SK-N-SH (cell line): ENCODE measurements at regions not wholly inside any gene's neighbourhood (a gene's known extent, or its start where the extent isn't known, plus 50 kb on each side); places are given as distances from the start of the nearest gene placed in this dataset.

Experiments used
- CTCF ChIA-PET: fragments of 300-600, 350-600 bp; formaldehyde crosslinking; extraction: SDS; loops from one replicate; lab custom pipeline; 2021; lab: Yijun Ruan, JAX
- POLR2A ChIA-PET: fragments of 350-600 bp; sonication (Branson Sonifier 250); formaldehyde crosslinking; extraction: SDS; loops from one replicate; lab custom pipeline; 2020; ENCODE audit warnings: antibody characterized with exemption, inconsistent platforms; lab: Yijun Ruan, JAX
- DNase-seq: peaks from one replicate; pipeline ENCODE4 v3.0.0; 2012
- H2AFZ ChIP-seq: fragments of 200-600 bp; sonication (generic); 2 replicates; pipeline ENCODE4 v1.8.1; 2016; ENCODE audit warnings: antibody characterized with exemption, mild to moderate bottlenecking, low read depth
- H3F3A ChIP-seq: fragments of 200-600 bp; sonication (generic); replicated peaks from 2 replicates; pipeline ENCODE3; 2016; ENCODE audit warnings: antibody characterized with exemption, mild to moderate bottlenecking; ENCODE audit not compliant: insufficient read depth
- H3K27ac ChIP-seq, 2 experiments: fragments of 200-500 bp in 1 of 2; fragments of 200-600 bp in 1 of 2; sonication (Bioruptor generic) in 1 of 2; sonication (generic), shearing (Covaris generic) in 1 of 2; 2 replicates each; pipeline versions ENCODE4 v1.5.1 to v1.6.1; 2014 to 2016; ENCODE audit warnings: low read depth in 2 of 2, inconsistent platforms in 1 of 2, low read length in 1 of 2, mild to moderate bottlenecking in 1 of 2, mixed read lengths in 1 of 2
- H3K27me3 ChIP-seq: fragments of 200-600 bp; sonication (generic), shearing (Covaris generic); 2 replicates; pipeline ENCODE4 v1.6.1; 2016; ENCODE audit warnings: mixed run types; ENCODE audit not compliant: insufficient read depth
- H3K36me3 ChIP-seq, 2 experiments: fragments of 200-500 bp in 1 of 2; fragments of 200-600 bp in 1 of 2; sonication (Bioruptor generic) in 1 of 2; sonication (generic) in 1 of 2; replicated peaks in 1 of 2; 2 replicates each; pipeline versions ENCODE3 to v1.5.1; 2014 to 2016; ENCODE audit warnings: low read length in 1 of 2, mild to moderate bottlenecking in 1 of 2; ENCODE audit not compliant: insufficient read depth in 2 of 2, control insufficient read depth in 1 of 2
- H3K4me1 ChIP-seq, 2 experiments: fragments of 200-500 bp in 1 of 2; fragments of 200-600 bp in 1 of 2; sonication (Bioruptor generic) in 1 of 2; sonication (generic), shearing (Covaris generic) in 1 of 2; 2 replicates each; pipeline versions ENCODE4 v1.5.1 to v1.6.1; 2014 to 2016; ENCODE audit warnings: low read depth in 1 of 2, low read length in 1 of 2, mixed run types in 1 of 2; ENCODE audit not compliant: insufficient read depth in 2 of 2, control insufficient read depth in 1 of 2
- H3K4me2 ChIP-seq: fragments of 200-600 bp; sonication (generic), shearing (Covaris generic); 2 replicates; pipeline ENCODE4 v1.6.1; 2017; ENCODE audit warnings: mixed run types
- H3K4me3 ChIP-seq, 2 experiments: fragments of 200-500 bp in 1 of 2; fragments of 200-600 bp in 1 of 2; sonication (Bioruptor generic) in 1 of 2; sonication (generic), shearing (Covaris generic) in 1 of 2; 2 replicates each; pipeline versions ENCODE4 v1.5.1 to v1.8.1; 2014 to 2016; ENCODE audit warnings: low read depth in 2 of 2, inconsistent platforms in 1 of 2, low read length in 1 of 2, mild to moderate bottlenecking in 1 of 2, mixed read lengths in 1 of 2, moderate library complexity in 1 of 2
- H3K79me2 ChIP-seq: fragments of 200-600 bp; sonication (generic); 2 replicates; pipeline ENCODE4 v1.8.1; 2017; ENCODE audit warnings: mild to moderate bottlenecking; ENCODE audit not compliant: insufficient read depth
- H3K9ac ChIP-seq: fragments of 200-600 bp; sonication (generic); 2 replicates; pipeline ENCODE4 v1.6.1; 2017; ENCODE audit warnings: mixed run types
- H3K9me2 ChIP-seq: fragments of 200-600 bp; sonication (generic); 2 replicates; pipeline ENCODE4 v1.6.1; 2017; ENCODE audit warnings: mixed run types
- H3K9me3 ChIP-seq: fragments of 200-600 bp; sonication (generic); 2 replicates; pipeline ENCODE4 v1.6.1; 2017; ENCODE audit warnings: mixed run types, mild to moderate bottlenecking, moderate library complexity
- H4K20me1 ChIP-seq: fragments of 200-600 bp; sonication (generic); 2 replicates; pipeline ENCODE4 v1.6.1; 2017; ENCODE audit warnings: mild to moderate bottlenecking, mixed run types; ENCODE audit not compliant: insufficient read depth
- CHD2 ChIP-seq: fragments of 150-350 bp; IDR thresholded peaks from 2 replicates; pipeline ENCODE4 v1.6.1; 2018; ENCODE audit warnings: low read length; ENCODE audit not compliant: partially characterized antibody
- FOXJ3 ChIP-seq: sonication (generic); formaldehyde crosslinking; IDR thresholded peaks from 2 replicates; pipeline ENCODE4 v1.5.1; 2020; ENCODE audit warnings: mild to moderate bottlenecking, missing genetic modification reagents
- FOXM1 ChIP-seq: IDR thresholded peaks from 2 replicates; pipeline ENCODE4 v1.4.0; 2012; ENCODE audit warnings: low read depth, mild to moderate bottlenecking
- GABPA ChIP-seq: IDR thresholded peaks from 2 replicates; pipeline ENCODE4 v1.4.0; 2012; ENCODE audit warnings: low read depth, mild to moderate bottlenecking
- IRF3 ChIP-seq: fragments of 150-350 bp; IDR thresholded peaks from 2 replicates; pipeline ENCODE4 v1.6.1; 2016; ENCODE audit warnings: mild to moderate bottlenecking, low read depth, low read length
- JUND ChIP-seq: IDR thresholded peaks from 2 replicates; pipeline ENCODE4 v1.4.0; 2012
- MAX ChIP-seq: IDR thresholded peaks from 2 replicates; pipeline ENCODE4 v1.4.0; 2012; ENCODE audit warnings: low read depth
- MEF2A ChIP-seq: IDR thresholded peaks from 2 replicates; pipeline ENCODE4 v1.4.0; 2012; ENCODE audit warnings: low read depth, borderline replicate concordance
- NFIC ChIP-seq: IDR thresholded peaks from 2 replicates; pipeline ENCODE4 v1.4.0; 2012; ENCODE audit warnings: borderline replicate concordance
- RAD21 ChIP-seq: IDR thresholded peaks from 2 replicates; pipeline ENCODE4 v1.6.1; 2012; ENCODE audit warnings: mild to moderate bottlenecking, low read length
- RCOR1 ChIP-seq: fragments of 150-350 bp; IDR thresholded peaks from 2 replicates; pipeline ENCODE4 v1.6.1; 2017; ENCODE audit warnings: antibody characterized with exemption, low read length
- REST ChIP-seq: IDR thresholded peaks from 2 replicates; pipeline ENCODE4 v1.6.1; 2012; ENCODE audit warnings: mild to moderate bottlenecking, low read depth, low read length, moderate library complexity
- RFX5 ChIP-seq: IDR thresholded peaks from 2 replicates; pipeline ENCODE4 v1.6.1; 2012; ENCODE audit warnings: mild to moderate bottlenecking, improper control_type of control experiment, low read length
- SIN3A ChIP-seq: IDR thresholded peaks from 2 replicates; pipeline ENCODE4 v1.6.1; 2012; ENCODE audit warnings: low read depth, mild to moderate bottlenecking, low read length, moderate library complexity, borderline replicate concordance
- SMC3 ChIP-seq: IDR thresholded peaks from 2 replicates; pipeline ENCODE4 v1.6.1; 2012; ENCODE audit warnings: low read depth, low read length, improper control_type of control experiment
- TAF1 ChIP-seq: IDR thresholded peaks from 2 replicates; pipeline ENCODE4 v1.6.1; 2012; ENCODE audit warnings: low read depth, mild to moderate bottlenecking, low read length, moderate library complexity, borderline replicate concordance
- TEAD4 ChIP-seq: IDR thresholded peaks from 2 replicates; pipeline ENCODE4 v1.4.0; 2012; ENCODE audit warnings: mild to moderate bottlenecking, borderline replicate concordance; ENCODE audit not compliant: insufficient read depth
- USF1 ChIP-seq: IDR thresholded peaks from 2 replicates; pipeline ENCODE4 v1.4.0; 2012; ENCODE audit warnings: low read depth, borderline replicate concordance
- USF2 ChIP-seq: fragments of 150-350 bp; IDR thresholded peaks from 2 replicates; pipeline ENCODE4 v1.6.1; 2017; ENCODE audit warnings: antibody characterized with exemption, low read length, low read depth, borderline replicate concordance
- YY1 ChIP-seq: IDR thresholded peaks from 2 replicates; pipeline ENCODE4 v1.4.0; 2012; ENCODE audit warnings: low read depth, mild to moderate bottlenecking
- WGBS: methylation state at CpG from one replicate; pipeline ENCODE4 v1.1.6; 2017; ENCODE audit warnings: low lambda C conversion rate; 5-methylcytosine and 5-hydroxymethylcytosine counted together

- Histone ChIP-seq H3F3A (no peaks in the 10 kb centered on the region), H3K27me3 (no peaks in the 10 kb centered on the region), H3K27ac (no peak overlapping the region), H3K4me2 (no peak overlapping the region), H3K79me2 (no peaks in the 10 kb centered on the region), H3K9me3 (no peaks in the 10 kb centered on the region), H3K36me3 (no peaks in the 10 kb centered on the region), H3K9me2 (no peaks in the 10 kb centered on the region), H2AFZ (no peak overlapping the region), H3K4me3 (no peak overlapping the region), H3K4me1 (no peaks in the 10 kb centered on the region), H4K20me1 (no peaks in the 10 kb centered on the region), H3K9ac (no peak overlapping the region)
- TF ChIP-seq TEAD4 (no peak), RCOR1 (no peak), MAX (no peak), SIN3A (no peak), YY1 (no peak), FOXM1 (no peak), GABPA (no peak), TAF1 (no peak), USF1 (no peak), FOXJ3 (no peak), CHD2 (no peak), REST (no peak), NFIC (no peak), JUND (no peak), USF2 (no peak), IRF3 (no peak), RFX5 (no peak), MEF2A (no peak), SMC3 (no peak), RAD21 (no peak)
- 21% methylated on average over 1 of the region's 1 CpG for WGBS
- no peak for DNase-seq
- ChIA-PET POLR2A (no interaction called here), CTCF (no interaction called here)
These were observed 356.8 kb downstream of the TLL1 start for GRCh38 chr4:166229799-166230198.
